Thyroid gland (tissue), 4 donors: ENCODE measurements at regions not wholly inside any gene's neighbourhood (a gene's known extent, or its start where the extent isn't known, plus 50 kb on each side); places are given as distances from the start of the nearest gene placed in this dataset.

ENCODE experiments used
- POLR2A ChIP-seq, 2 donors: fragments of 450-650 bp; IDR thresholded peaks; one replicate each; pipeline ENCODE4 v1.6.1; 2017; ENCODE audit warnings: antibody characterized with exemption in 2 of 2, mild to moderate bottlenecking in 2 of 2, moderate library complexity in 1 of 2
- TF ChIP-seq, protein P1 (sequence below), 6 experiments: fragments of 200-600 bp in 3 of 6; fragments of 450-650 bp in 3 of 6; sonication (generic) in 3 of 6; IDR thresholded peaks; one replicate each; pipeline ENCODE4 v1.5.1; 2016 to 2019; ENCODE audit warnings: antibody characterized with exemption in 6 of 6, mild to moderate bottlenecking in 2 of 6, inconsistent platforms in 1 of 6, moderate library complexity in 1 of 6

DNA sequence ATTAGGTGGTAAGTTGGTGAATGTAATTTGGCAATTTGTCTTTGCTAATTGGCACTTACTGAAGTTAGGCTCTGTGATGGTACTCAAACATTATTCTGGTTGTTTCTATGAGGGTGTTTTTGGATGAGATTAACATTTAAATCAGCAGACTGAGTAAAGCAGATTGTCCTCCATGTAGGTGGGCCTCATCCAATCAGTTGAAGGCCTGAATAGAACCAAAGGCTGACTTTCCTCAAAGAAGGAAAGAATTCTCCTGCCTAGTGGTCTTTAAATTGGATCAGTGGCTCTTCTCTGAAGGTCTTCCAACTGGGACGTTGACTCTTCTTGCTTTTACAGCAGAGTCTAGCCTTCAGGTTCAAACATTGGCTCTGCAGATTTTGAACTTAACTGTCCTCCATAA is 278.3 kb downstream of the KIF20B start:
- TF ChIP-seq, protein P1, sequence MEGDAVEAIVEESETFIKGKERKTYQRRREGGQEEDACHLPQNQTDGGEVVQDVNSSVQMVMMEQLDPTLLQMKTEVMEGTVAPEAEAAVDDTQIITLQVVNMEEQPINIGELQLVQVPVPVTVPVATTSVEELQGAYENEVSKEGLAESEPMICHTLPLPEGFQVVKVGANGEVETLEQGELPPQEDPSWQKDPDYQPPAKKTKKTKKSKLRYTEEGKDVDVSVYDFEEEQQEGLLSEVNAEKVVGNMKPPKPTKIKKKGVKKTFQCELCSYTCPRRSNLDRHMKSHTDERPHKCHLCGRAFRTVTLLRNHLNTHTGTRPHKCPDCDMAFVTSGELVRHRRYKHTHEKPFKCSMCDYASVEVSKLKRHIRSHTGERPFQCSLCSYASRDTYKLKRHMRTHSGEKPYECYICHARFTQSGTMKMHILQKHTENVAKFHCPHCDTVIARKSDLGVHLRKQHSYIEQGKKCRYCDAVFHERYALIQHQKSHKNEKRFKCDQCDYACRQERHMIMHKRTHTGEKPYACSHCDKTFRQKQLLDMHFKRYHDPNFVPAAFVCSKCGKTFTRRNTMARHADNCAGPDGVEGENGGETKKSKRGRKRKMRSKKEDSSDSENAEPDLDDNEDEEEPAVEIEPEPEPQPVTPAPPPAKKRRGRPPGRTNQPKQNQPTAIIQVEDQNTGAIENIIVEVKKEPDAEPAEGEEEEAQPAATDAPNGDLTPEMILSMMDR (IDR thresholded peaks at IDR 0.05), result no peak
- no peak for TF ChIP-seq POLR2A (IDR thresholded peaks at IDR 0.05)
